Motor neuron (in vitro differentiated cells): ENCODE measurements at regions not wholly inside any gene's neighbourhood (a gene's known extent, or its start where the extent isn't known, plus 50 kb on each side); places are given as distances from the start of the nearest gene placed in this dataset.

ENCODE experiments used
- ATAC-seq, 8 experiments: fragments of 200-7000 bp; cut with Tn5 transposase; replicated peaks in 6 of 8; 2 replicates each; pipeline ENCODE4 v1.8.0; 2021; ENCODE audit warnings: mild to moderate bottlenecking in 8 of 8, moderate library complexity in 8 of 8
- H3K27ac ChIP-seq, 2 donors: fragments of 250-450 bp; sonication (Bioruptor Pico); 2 replicates each; pipeline ENCODE4 v1.9.0; 2021; ENCODE audit warnings: antibody characterized with exemption in 2 of 2, mild to moderate bottlenecking in 2 of 2, moderate library complexity in 1 of 2
- H3K4me1 ChIP-seq, 2 donors: fragments of 250-450 bp; sonication (Bioruptor Pico); replicated peaks in 1 of 2; 2 replicates each; pipeline ENCODE4 v1.6.1; 2021; ENCODE audit warnings: antibody characterized with exemption in 2 of 2, mild to moderate bottlenecking in 2 of 2, moderate library complexity in 1 of 2
- H3K4me3 ChIP-seq, 5 donors: fragments of 250-450 bp; sonication (Bioruptor Pico); 2 replicates each; pipeline ENCODE4 v1.9.0; 2021; ENCODE audit warnings: antibody characterized with exemption in 5 of 5, mild to moderate bottlenecking in 5 of 5, moderate library complexity in 4 of 5
- WGBS, 10 experiments: fragments of 450-650 bp; shearing (Covaris generic); methylation state at CpG; one replicate each; pipeline ENCODE4 v1.0.0; 2022; 5-methylcytosine and 5-hydroxymethylcytosine counted together
- in situ Hi-C, 9 experiments: fragments of 400-800 bp; cut with MboI; loops; one replicate each; pipeline ENCODE4 v1.15.0; 2021; ENCODE audit warnings: low sequenced_read_pairs in 9 of 9, low pct_unique_long_range_greater_than_20kb in 2 of 9; ENCODE audit not compliant: unreplicated experiment in 9 of 9

GRCh38 chr9:26373616-26374015 is 519.0 kb downstream of the CAAP1 start:
- Histone ChIP-seq H3K27ac (no peak overlapping the region), H3K4me1 (no peaks in the 10 kb centered on the region), H3K4me3 (no peak overlapping the region)
- ATAC-seq = no peak
- 30 to 100% (median 70%) methylated on average over 1 to 2 of the region's 2 CpGs; no CpG with 5 or more reads in 1 of the 10 experiments for WGBS, 10 experiments
- in situ Hi-C loops = no loop called here

DNA sequence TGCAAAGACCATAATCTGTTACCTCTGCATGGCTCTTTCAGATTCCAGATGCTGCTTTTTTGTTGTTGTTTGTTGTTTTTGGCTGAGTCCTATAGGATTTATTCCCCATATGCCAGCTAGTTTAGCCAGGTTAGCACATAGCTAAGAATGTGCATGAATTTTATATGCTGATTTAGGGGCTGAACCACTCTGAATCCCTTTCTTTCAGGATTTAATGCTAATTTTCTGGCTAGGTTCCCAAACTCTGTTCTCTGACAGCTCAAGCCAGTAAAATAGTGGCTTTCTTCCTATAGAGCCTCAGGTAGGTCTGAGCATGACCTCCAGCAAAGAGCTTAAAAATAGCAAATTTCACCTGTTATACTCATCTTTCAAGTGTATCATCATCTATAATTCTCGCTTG is 521.4 kb downstream of the CAAP1 start:
- ATAC-seq = peak in 3 of 8 experiments; percentile 81 to 89 (median 86)
- Histone ChIP-seq H3K4me1 (no peaks in the 10 kb centered on the region), H3K4me3 (no peak overlapping the region), H3K27ac (no peak overlapping the region)
- in situ Hi-C loops = no loop called here
- 0 to 100% (median 80%) methylated on average over 1 of the region's 1 CpG; no CpG with 5 or more reads in 1 of the 10 experiments for WGBS, 10 experiments

DNA sequence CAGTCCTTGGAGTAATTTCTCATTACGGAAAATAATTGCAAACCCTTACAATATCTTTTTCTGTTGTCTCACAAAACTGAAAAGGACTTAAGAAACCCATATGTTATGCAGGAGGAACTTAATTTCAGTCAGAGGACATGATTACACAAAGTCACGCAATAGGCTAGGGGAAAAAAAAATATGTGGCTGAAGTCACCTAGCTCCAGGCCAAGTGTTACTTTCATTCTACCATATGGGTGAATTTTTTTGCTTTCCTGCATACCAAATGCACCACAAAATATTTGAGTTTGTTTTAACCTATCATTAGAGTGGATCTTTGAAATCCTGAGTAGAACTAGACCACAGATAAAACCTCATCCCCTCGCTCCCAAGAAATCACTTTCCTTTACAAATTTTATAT is 523.5 kb downstream of the CAAP1 start:
- Histone ChIP-seq H3K4me1 (no peaks in the 10 kb centered on the region), H3K4me3 (no peak overlapping the region), H3K27ac (no peak overlapping the region)
- peak in 3 of 8 experiments; percentile 50 to 78 (median 70) for ATAC-seq
- WGBS, 10 experiments = 5 to 100% (median 89%) methylated on average over 1 to 3 of the region's 3 CpGs
- in situ Hi-C loops = no loop called here

DNA sequence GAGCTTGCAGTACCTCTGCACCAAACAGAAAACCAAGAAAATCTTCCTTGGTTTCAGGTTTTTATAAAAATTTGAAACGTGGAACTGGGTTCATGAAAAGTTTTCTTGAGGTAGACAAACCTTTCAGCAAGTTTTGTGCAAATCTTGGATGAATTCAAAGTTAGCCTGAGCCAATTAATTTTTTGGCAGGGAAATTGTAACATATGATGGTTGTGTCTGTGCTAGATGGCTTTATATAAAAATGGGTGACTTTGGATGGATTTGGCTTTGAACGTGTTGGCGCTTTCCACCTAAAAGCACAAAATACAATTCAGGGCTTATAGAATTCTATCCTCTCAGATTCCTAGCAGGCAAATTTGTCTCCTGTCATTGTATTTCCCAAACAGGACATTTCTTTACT is 524.4 kb downstream of the CAAP1 start:
- H3K4me1 ChIP-seq = no peaks in the 10 kb centered on the region
- H3K4me3 ChIP-seq = no peak overlapping the region
- H3K27ac ChIP-seq = no peak overlapping the region
- in situ Hi-C loops = no loop called here
- 0 to 100% (median 82%) methylated on average over 1 to 3 of the region's 3 CpGs for WGBS, 10 experiments
- no peak for ATAC-seq

DNA sequence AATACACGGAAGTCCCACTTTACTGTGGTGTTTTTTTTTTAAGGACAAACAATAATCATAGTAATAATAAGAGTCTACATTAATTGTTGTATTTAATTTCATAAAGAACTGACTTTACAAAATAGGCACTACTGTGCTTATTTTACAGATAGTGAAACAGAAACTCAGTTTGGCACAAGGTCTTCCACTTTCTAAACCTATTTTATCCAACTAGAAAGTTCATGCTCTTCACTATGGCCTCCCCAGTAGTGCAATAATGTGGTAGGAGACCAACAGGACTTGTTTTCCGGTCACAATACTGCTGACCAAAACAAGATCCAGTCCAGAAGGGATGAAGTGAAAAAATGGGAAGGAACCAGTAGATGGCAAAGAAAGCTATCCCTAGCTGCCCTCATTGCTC is 531.6 kb downstream of the CAAP1 start:
- no peak for ATAC-seq
- no peaks in the 10 kb centered on the region for H3K4me1 ChIP-seq
- H3K27ac ChIP-seq = no peak overlapping the region
- WGBS, 10 experiments = 0 to 100% (median 75%) methylated on average over 1 to 2 of the region's 2 CpGs; no CpG with 5 or more reads in 4 of the 10 experiments
- H3K4me3 ChIP-seq = no peak overlapping the region
- in situ Hi-C loops = no loop called here

- Histone ChIP-seq H3K4me3 (no peak overlapping the region), H3K4me1 (no peaks in the 10 kb centered on the region), H3K27ac (no peak overlapping the region)
- in situ Hi-C loops = no loop called here
- no peak for ATAC-seq
Observed at GRCh38 chr9:26358836-26359235, 533.8 kb downstream of the CAAP1 start.

- 3 to 93% (median 60%) methylated on average over 1 to 3 of the region's 3 CpGs; no CpG with 5 or more reads in 1 of the 10 experiments for WGBS, 10 experiments
- Histone ChIP-seq H3K27ac (no peak overlapping the region), H3K4me1 (no peaks in the 10 kb centered on the region), H3K4me3 (no peak overlapping the region)
- in situ Hi-C loops = no loop called here
- no peak for ATAC-seq
Observed at GRCh38 chr9:26357803-26358344, 534.7 kb downstream of the CAAP1 start.

DNA sequence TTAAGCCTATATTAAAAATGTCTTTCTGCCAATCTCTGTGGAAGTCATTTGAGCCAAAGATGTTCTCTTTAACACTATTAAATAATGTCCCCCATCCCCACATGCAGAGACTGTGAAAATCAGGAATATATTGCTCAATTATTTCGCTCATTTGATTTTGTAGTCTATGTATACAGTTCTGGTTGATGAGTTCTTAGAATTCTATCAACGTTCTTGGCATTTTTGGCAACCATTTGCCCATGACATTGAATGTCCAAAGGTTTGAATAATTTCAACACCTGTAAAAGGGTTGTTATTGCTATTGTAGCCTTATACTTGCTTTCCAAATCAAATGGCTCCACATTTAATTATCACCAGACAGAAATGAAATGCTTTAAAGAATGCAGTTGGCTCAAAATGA is 536.1 kb downstream of the CAAP1 start:
- WGBS, 10 experiments = 5 to 92% (median 71%) methylated on average over 1 to 2 of the region's 2 CpGs
- H3K4me3 ChIP-seq = no peak overlapping the region
- no peak for ATAC-seq
- H3K27ac ChIP-seq = no peak overlapping the region
- in situ Hi-C loops = no loop called here
- no peaks in the 10 kb centered on the region for H3K4me1 ChIP-seq

GRCh38 chr9:26346942-26347477 is 545.6 kb downstream of the CAAP1 start:
- in situ Hi-C loops = loop anchor here in 1 of 9 experiments (25.0 kb wide), 1 partner anchor 515 kb away; no protein-coding TSS in a partner anchor
- no peak for ATAC-seq
- no peaks in the 10 kb centered on the region for H3K4me1 ChIP-seq
- 40 to 100% (median 81%) methylated on average over 1 to 5 of the region's 8 CpGs; no CpG with 5 or more reads in 4 of the 10 experiments for WGBS, 10 experiments
- H3K27ac ChIP-seq = no peak overlapping the region
- H3K4me3 ChIP-seq = no peak overlapping the region

DNA sequence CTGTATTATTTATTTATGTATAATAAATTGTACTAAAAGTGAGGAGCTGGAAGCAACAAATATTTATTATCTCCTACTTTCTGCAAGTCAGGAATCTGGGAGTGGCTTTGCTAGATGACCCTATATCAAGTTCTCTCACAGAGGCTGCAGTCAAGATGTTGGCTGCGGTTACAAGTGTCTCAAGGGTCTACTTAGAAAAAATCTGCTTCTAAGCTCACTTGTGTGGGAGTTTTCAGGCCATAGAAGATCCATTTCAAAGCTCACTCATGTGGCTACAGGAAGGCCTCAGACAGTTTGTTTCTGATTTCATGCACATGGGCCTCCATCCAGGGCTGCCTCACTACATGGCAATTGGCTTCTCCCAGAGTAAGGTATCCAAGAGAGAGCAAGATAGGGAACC is 551.1 kb downstream of the CAAP1 start:
- in situ Hi-C loops = loop anchor here in 1 of 9 experiments (25.0 kb wide), 1 partner anchor 521 kb away; no protein-coding TSS in a partner anchor
- WGBS, 10 experiments = 0 to 100% (median 65%) methylated on average over 1 of the region's 1 CpG; no CpG with 5 or more reads in 2 of the 10 experiments
- Histone ChIP-seq H3K4me1 (no peaks in the 10 kb centered on the region), H3K4me3 (no peak overlapping the region), H3K27ac (no peak overlapping the region)
- ATAC-seq = no peak

GRCh38 chr9:26339796-26340195 is 552.8 kb downstream of the CAAP1 start:
- no peak for ATAC-seq
- H3K4me1 ChIP-seq = no peaks in the 10 kb centered on the region
- no peak overlapping the region for H3K27ac ChIP-seq
- H3K4me3 ChIP-seq = no peak overlapping the region
- 21 to 100% (median 80%) methylated on average over 2 to 5 of the region's 5 CpGs; no CpG with 5 or more reads in 2 of the 10 experiments for WGBS, 10 experiments
- in situ Hi-C loops = loop anchor here in 1 of 9 experiments (25.0 kb wide), 1 partner anchor 523 kb away; no protein-coding TSS in a partner anchor

DNA sequence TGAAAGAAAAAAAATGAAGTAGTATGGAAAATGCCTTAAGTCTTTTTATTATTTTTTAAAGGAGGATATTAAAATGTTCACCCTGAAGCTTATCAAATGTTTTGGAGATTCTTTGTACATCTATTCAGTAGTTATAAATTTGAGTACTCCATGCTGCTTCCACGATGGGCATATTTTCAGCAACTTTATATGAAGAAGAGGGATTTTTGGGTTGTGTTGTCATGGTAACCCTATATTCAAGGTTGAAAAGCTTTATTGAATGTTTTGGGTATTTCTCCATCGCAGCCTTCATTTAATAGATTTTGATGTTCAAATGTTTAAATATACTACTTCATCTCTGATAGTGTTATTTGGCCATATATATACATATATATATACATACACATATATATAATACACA is 557.5 kb downstream of the CAAP1 start:
- in situ Hi-C loops = loop anchor here in 1 of 9 experiments (25.0 kb wide), 1 partner anchor 527 kb away; no protein-coding TSS in a partner anchor
- no peak overlapping the region for H3K4me3 ChIP-seq
- ATAC-seq = no peak
- no peak overlapping the region for H3K27ac ChIP-seq
- H3K4me1 ChIP-seq = no peaks in the 10 kb centered on the region
- 0 to 91% (median 77%) methylated on average over 1 to 2 of the region's 2 CpGs; no CpG with 5 or more reads in 1 of the 10 experiments for WGBS, 10 experiments

- peak in 3 of 8 experiments; percentile 47 to 70 (median 61) for ATAC-seq
- H3K4me1 ChIP-seq = no peaks in the 10 kb centered on the region
- 27 to 100% (median 75%) methylated on average over 1 to 4 of the region's 4 CpGs; no CpG with 5 or more reads in 2 of the 10 experiments for WGBS, 10 experiments
- H3K27ac ChIP-seq = no peak overlapping the region
- H3K4me3 ChIP-seq = no peak overlapping the region
- in situ Hi-C loops = loop anchor here in 1 of 9 experiments (25.0 kb wide), 1 partner anchor 528 kb away; no protein-coding TSS in a partner anchor
Observed at GRCh38 chr9:26334706-26335105, 557.9 kb downstream of the CAAP1 start.

DNA sequence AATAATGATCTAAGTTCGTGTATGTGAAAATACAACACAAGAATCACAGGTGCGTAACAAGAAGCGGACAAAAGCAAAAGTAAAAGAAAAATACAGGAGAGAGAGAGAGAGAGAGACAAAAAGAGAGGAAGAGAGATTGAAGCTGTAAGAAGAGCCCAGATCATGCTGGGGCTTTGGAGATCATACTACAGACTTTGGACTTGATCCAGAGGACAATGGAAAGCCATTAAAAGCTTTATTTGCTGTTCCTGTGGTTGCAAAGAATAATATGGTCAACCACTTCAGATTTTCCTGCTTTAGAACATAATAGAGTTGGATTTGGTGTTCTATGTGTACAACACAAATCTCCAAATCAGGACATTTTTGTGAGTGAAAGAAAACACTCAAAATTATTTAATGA is 561.4 kb downstream of the CAAP1 start:
- Histone ChIP-seq H3K27ac (no peak overlapping the region), H3K4me3 (no peak overlapping the region), H3K4me1 (peaks cover 0 to 5% of the 10 kb centered on the region in 2 donors)
- WGBS, 10 experiments = 77 to 100% (median 95%) methylated on average over 3 of the region's 3 CpGs
- in situ Hi-C loops = loop anchor here in 1 of 9 experiments (25.0 kb wide), 1 partner anchor 531 kb away; no protein-coding TSS in a partner anchor
- no peak for ATAC-seq
